Upper lobe of left lung (tissue), 4 donors: ENCODE measurements at regions not wholly inside any gene's neighbourhood (a gene's known extent, or its start where the extent isn't known, plus 50 kb on each side); places are given as distances from the start of the nearest gene placed in this dataset.
"Not testable (repeated sequence)": the region's sequence is repeated elsewhere in the genome, so short reads cannot be mapped to it uniquely, and the experiment has no call there.

Experiments used
- CTCF ChIP-seq, 6 experiments: fragments of 450-650 bp in 4 of 6; fragments of 200-600 bp in 2 of 6; sonication (generic) in 2 of 6; IDR thresholded peaks; one replicate each; pipeline ENCODE4 v1.5.1; 2016 to 2019; ENCODE audit warnings: antibody characterized with exemption in 6 of 6
- EP300 ChIP-seq, 4 donors: sonication (generic); formaldehyde crosslinking; IDR thresholded peaks; one replicate each; pipeline ENCODE4 v1.5.1; 2017; ENCODE audit warnings: antibody characterized with exemption in 4 of 4, control low read depth in 2 of 4
- POLR2A ChIP-seq, 4 donors: fragments of 450-650 bp; IDR thresholded peaks; one replicate each; pipeline ENCODE4 v1.5.1; 2016 to 2017; ENCODE audit warnings: antibody characterized with exemption in 4 of 4, mild to moderate bottlenecking in 2 of 4
- POLR2AphosphoS5 ChIP-seq, 2 donors: sonication (generic); formaldehyde crosslinking; IDR thresholded peaks; one replicate each; pipeline ENCODE4 v1.5.1; 2017; ENCODE audit warnings: antibody characterized with exemption in 2 of 2

- not testable (repeated sequence) for TF ChIP-seq CTCF, EP300, POLR2A, POLR2AphosphoS5 (IDR thresholded peaks at IDR 0.05)
Measured at GRCh38 chr10:42269788-42270187, 368.6 kb downstream of the ZNF33B start.
